ENCODE measurements at regions not wholly inside any gene's neighbourhood (a gene's known extent, or its start where the extent isn't known, plus 50 kb on each side); places are given as distances from the start of the nearest gene placed in this dataset.
"Not testable (repeated sequence)": the region's sequence is repeated elsewhere in the genome, so short reads cannot be mapped to it uniquely, and the experiment has no call there.

DNA sequence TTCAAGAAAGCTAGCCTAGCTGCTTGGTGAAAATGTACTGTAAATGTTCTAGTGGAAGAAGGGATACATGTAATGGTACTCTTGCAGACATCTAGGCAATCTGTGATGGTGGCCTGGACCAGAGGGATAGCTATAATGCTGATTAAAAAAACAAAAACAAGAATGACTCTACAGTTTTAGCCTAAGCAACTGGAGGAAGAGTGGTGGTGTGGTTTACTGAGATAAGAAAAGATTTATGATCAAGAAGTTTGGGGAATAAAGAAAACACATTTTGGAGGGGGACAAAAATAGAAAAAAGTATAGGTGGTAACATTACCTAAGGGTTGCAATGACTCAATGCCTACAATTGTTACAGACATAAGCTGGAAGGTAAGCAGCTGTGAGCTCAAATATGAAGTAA lies 1080.7 kb upstream of the CELF4 start:
- no peak overlapping the region for H3K4me2 ChIP-seq (ENCODE audit: low read depth, low read length, poor library complexity, severe bottlenecking)
- no peaks in the 10 kb centered on the region for H3F3A ChIP-seq (ENCODE audit: insufficient read depth)
- no peaks in the 10 kb centered on the region for H3K27me3 ChIP-seq (ENCODE audit: low read length)
- H4K20me1 ChIP-seq (ENCODE audit: low read depth, low read length), result no peaks in the 10 kb centered on the region
- no peak overlapping the region for H3K9ac ChIP-seq (ENCODE audit: low read length)
- H3K9me3 ChIP-seq (ENCODE audit: insufficient read depth, low read length), result no peaks in the 10 kb centered on the region
- H3K36me3 ChIP-seq (ENCODE audit: low read length), result no peaks in the 10 kb centered on the region
- no peaks in the 10 kb centered on the region for H3K9me2 ChIP-seq (replicated peaks; ENCODE audit: insufficient read depth, low read length)
- no peak overlapping the region for H3K4me3 ChIP-seq (ENCODE audit: insufficient read depth, low read length, poor library complexity, severe bottlenecking)
- H3K79me2 ChIP-seq (ENCODE audit: insufficient read depth, low read length), result no peaks in the 10 kb centered on the region
- no peak overlapping the region for H2AFZ ChIP-seq (ENCODE audit: low read depth, low read length, severe bottlenecking)
- H3K27ac ChIP-seq (ENCODE audit: low read depth, low read length), result no peak overlapping the region
- TF ChIP-seq EZH2phosphoT487 (conservative IDR thresholded peaks at IDR 0.05; ENCODE audit: low read length), result no peak
- TF ChIP-seq, protein P1, sequence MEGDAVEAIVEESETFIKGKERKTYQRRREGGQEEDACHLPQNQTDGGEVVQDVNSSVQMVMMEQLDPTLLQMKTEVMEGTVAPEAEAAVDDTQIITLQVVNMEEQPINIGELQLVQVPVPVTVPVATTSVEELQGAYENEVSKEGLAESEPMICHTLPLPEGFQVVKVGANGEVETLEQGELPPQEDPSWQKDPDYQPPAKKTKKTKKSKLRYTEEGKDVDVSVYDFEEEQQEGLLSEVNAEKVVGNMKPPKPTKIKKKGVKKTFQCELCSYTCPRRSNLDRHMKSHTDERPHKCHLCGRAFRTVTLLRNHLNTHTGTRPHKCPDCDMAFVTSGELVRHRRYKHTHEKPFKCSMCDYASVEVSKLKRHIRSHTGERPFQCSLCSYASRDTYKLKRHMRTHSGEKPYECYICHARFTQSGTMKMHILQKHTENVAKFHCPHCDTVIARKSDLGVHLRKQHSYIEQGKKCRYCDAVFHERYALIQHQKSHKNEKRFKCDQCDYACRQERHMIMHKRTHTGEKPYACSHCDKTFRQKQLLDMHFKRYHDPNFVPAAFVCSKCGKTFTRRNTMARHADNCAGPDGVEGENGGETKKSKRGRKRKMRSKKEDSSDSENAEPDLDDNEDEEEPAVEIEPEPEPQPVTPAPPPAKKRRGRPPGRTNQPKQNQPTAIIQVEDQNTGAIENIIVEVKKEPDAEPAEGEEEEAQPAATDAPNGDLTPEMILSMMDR (IDR thresholded peaks at IDR 0.05; ENCODE audit: insufficient read depth, low read length, poor library complexity, severe bottlenecking), result no peak

- Histone ChIP-seq H3F3A (ENCODE audit: insufficient read depth) (no peaks in the 10 kb centered on the region), H3K4me2 (ENCODE audit: low read depth, low read length, poor library complexity, severe bottlenecking) (no peak overlapping the region), H3K79me2 (ENCODE audit: insufficient read depth, low read length) (no peaks in the 10 kb centered on the region), H2AFZ (ENCODE audit: low read depth, low read length, severe bottlenecking) (no peak overlapping the region), H3K9ac (ENCODE audit: low read length) (no peak overlapping the region), H3K27ac (ENCODE audit: low read depth, low read length) (no peak overlapping the region), H3K4me3 (ENCODE audit: insufficient read depth, low read length, poor library complexity, severe bottlenecking) (no peak overlapping the region), H3K36me3 (ENCODE audit: low read length) (no peaks in the 10 kb centered on the region), H3K27me3 (ENCODE audit: low read length) (no peaks in the 10 kb centered on the region), H4K20me1 (ENCODE audit: low read depth, low read length) (no peaks in the 10 kb centered on the region), H3K9me2 (replicated peaks; ENCODE audit: insufficient read depth, low read length) (no peaks in the 10 kb centered on the region), H3K9me3 (ENCODE audit: insufficient read depth, low read length) (0 out of 2 replicates have a peak, but pooled peaks cover 4% of the 10 kb centered on the region)
- TF ChIP-seq, protein P1 (IDR thresholded peaks at IDR 0.05; ENCODE audit: insufficient read depth, low read length, poor library complexity, severe bottlenecking), result no peak
- TF ChIP-seq EZH2phosphoT487 (conservative IDR thresholded peaks at IDR 0.05; ENCODE audit: low read length), result no peak
Observed at GRCh38 chr18:38644875-38645641, 1079.5 kb upstream of the CELF4 start.

DNA sequence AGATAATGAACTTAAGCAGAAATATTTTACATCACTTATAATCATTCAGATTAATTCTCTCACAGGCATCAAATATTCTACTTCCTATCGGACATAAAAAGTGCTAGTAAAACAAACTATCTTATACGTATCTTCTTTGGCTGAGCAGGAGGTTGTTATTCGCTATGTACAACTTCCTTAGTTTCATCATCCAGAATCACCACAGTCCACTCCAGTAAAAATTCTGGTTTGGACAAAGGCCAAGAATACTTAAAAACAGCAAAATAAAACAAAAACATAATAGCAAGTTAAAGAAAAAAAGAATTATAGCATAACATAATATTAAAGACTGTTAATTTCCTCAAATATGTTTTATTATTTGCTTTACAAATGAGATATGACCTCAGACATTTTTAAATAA lies 1077.1 kb upstream of the CELF4 start:
- no peaks in the 10 kb centered on the region for H3K9me2 ChIP-seq (replicated peaks; ENCODE audit: insufficient read depth, low read length)
- H3K9ac ChIP-seq (ENCODE audit: low read length), result no peak overlapping the region
- no peak overlapping the region for H3K4me2 ChIP-seq (ENCODE audit: low read depth, low read length, poor library complexity, severe bottlenecking)
- no peaks in the 10 kb centered on the region for H3K27me3 ChIP-seq (ENCODE audit: low read length)
- no peaks in the 10 kb centered on the region for H4K20me1 ChIP-seq (ENCODE audit: low read depth, low read length)
- no peaks in the 10 kb centered on the region for H3K36me3 ChIP-seq (ENCODE audit: low read length)
- no peaks in the 10 kb centered on the region for H3K79me2 ChIP-seq (ENCODE audit: insufficient read depth, low read length)
- no peak overlapping the region for H3K27ac ChIP-seq (ENCODE audit: low read depth, low read length)
- H3F3A ChIP-seq (ENCODE audit: insufficient read depth), result no peaks in the 10 kb centered on the region
- TF ChIP-seq, protein P1 (IDR thresholded peaks at IDR 0.05; ENCODE audit: insufficient read depth, low read length, poor library complexity, severe bottlenecking), result no peak
- no peak overlapping the region for H2AFZ ChIP-seq (ENCODE audit: low read depth, low read length, severe bottlenecking)
- peaks cover 4% of the 10 kb centered on the region; the same call in 1 of the 2 replicates for H3K9me3 ChIP-seq (ENCODE audit: insufficient read depth, low read length)
- no peak overlapping the region for H3K4me3 ChIP-seq (ENCODE audit: insufficient read depth, low read length, poor library complexity, severe bottlenecking)

DNA sequence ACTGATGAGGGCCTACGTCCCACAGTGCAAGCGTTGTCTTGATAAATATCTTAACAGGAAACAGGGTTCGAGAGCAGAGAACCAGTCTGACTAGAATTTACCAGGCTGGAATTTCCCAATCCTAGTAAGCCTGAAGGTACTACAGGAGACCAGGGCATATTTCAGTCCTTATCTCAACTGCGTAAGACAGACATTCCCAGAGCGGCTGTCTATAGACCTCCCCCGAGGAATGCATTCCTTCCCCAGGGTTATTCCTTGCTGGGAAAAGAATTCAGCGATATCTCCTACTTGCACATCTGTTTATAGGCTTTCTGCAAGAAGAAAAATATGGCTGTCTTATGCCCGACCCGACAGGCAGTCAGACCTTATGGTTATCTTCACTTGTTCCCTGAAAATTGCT lies 1074.1 kb upstream of the CELF4 start:
- H3K27ac ChIP-seq (ENCODE audit: low read depth, low read length); H3K9me2 ChIP-seq (replicated peaks; ENCODE audit: insufficient read depth, low read length); H3K4me2 ChIP-seq (ENCODE audit: low read depth, low read length, poor library complexity, severe bottlenecking); H2AFZ ChIP-seq (ENCODE audit: low read depth, low read length, severe bottlenecking); H3K4me3 ChIP-seq (ENCODE audit: insufficient read depth, low read length, poor library complexity, severe bottlenecking); H3K27me3 ChIP-seq (ENCODE audit: low read length); H3K36me3 ChIP-seq (ENCODE audit: low read length); H3K79me2 ChIP-seq (ENCODE audit: insufficient read depth, low read length); H3K9me3 ChIP-seq (ENCODE audit: insufficient read depth, low read length); H3K9ac ChIP-seq (ENCODE audit: low read length); H3F3A ChIP-seq (ENCODE audit: insufficient read depth); H4K20me1 ChIP-seq (ENCODE audit: low read depth, low read length): not testable (repeated sequence)

All from SU-DHL-6 (cell line).